HEK293T (cell line): ENCODE measurements at regions not wholly inside any gene's neighbourhood (a gene's known extent, or its start where the extent isn't known, plus 50 kb on each side); places are given as distances from the start of the nearest gene placed in this dataset.

ENCODE experiments used
- CTCF ChIA-PET: fragments of 350-600 bp; formaldehyde crosslinking; extraction: SDS; loops from one replicate; lab custom pipeline; 2021; ENCODE audit warnings: antibody characterized with exemption, inconsistent platforms; lab: Yijun Ruan, JAX
- POLR2A ChIA-PET: fragments of 350-600 bp; formaldehyde crosslinking; extraction: SDS; loops from one replicate; lab custom pipeline; 2020; ENCODE audit warnings: antibody characterized with exemption, inconsistent platforms; lab: Yijun Ruan, JAX
- DNase-seq: peaks from one replicate; pipeline ENCODE4 v3.0.0; 2012; ENCODE audit warnings: mixed read lengths; ENCODE audit errors: extremely low spot score
- ARNT ChIP-seq: fragments of 450-650 bp; IDR thresholded peaks from 2 replicates; pipeline ENCODE4 v1.6.1; 2017; ENCODE audit warnings: mild to moderate bottlenecking
- BHLHE40 ChIP-seq: fragments of 450-650 bp; IDR thresholded peaks from 2 replicates; pipeline ENCODE4 v1.6.1; 2016; ENCODE audit warnings: mild to moderate bottlenecking, moderate library complexity, borderline replicate concordance
- CTBP1 ChIP-seq: fragments of 450-650 bp; IDR thresholded peaks from 2 replicates; pipeline ENCODE4 v1.6.1; 2016; ENCODE audit warnings: borderline replicate concordance
- ELF4 ChIP-seq: fragments of 450-650 bp; IDR thresholded peaks from 2 replicates; pipeline ENCODE4 v1.6.1; 2017; ENCODE audit warnings: antibody characterized with exemption
- FOXA1 ChIP-seq: fragments of 450-650 bp; IDR thresholded peaks from 2 replicates; pipeline ENCODE4 v1.6.1; 2016; ENCODE audit warnings: mild to moderate bottlenecking
- FOXK2 ChIP-seq: fragments of 450-650 bp; IDR thresholded peaks from 2 replicates; pipeline ENCODE4 v1.6.1; 2016; ENCODE audit warnings: mild to moderate bottlenecking
- FOXM1 ChIP-seq: fragments of 450-650 bp; IDR thresholded peaks from 2 replicates; pipeline ENCODE4 v1.6.1; 2017; ENCODE audit warnings: mild to moderate bottlenecking, borderline replicate concordance
- HDGF ChIP-seq: fragments of 450-650 bp; IDR thresholded peaks from 2 replicates; pipeline ENCODE4 v1.6.1; 2017; ENCODE audit warnings: antibody characterized with exemption, borderline replicate concordance
- L3MBTL2 ChIP-seq: fragments of 450-650 bp; conservative IDR thresholded peaks from 2 replicates; pipeline ENCODE4 v1.6.1; 2016; ENCODE audit warnings: mild to moderate bottlenecking
- LEF1 ChIP-seq: fragments of 450-650 bp; IDR thresholded peaks from 2 replicates; pipeline ENCODE4 v1.6.1; 2017; ENCODE audit warnings: mild to moderate bottlenecking, borderline replicate concordance
- NFRKB ChIP-seq: fragments of 450-650 bp; IDR thresholded peaks from 2 replicates; pipeline ENCODE4 v1.6.1; 2016; ENCODE audit warnings: mild to moderate bottlenecking, moderate library complexity
- SP1 ChIP-seq: fragments of 450-650 bp; IDR thresholded peaks from 2 replicates; pipeline ENCODE4 v1.6.1; 2017
- SUZ12 ChIP-seq: fragments of 450-650 bp; IDR thresholded peaks from 2 replicates; pipeline ENCODE4 v1.6.1; 2016; ENCODE audit warnings: mild to moderate bottlenecking
- TARDBP ChIP-seq: fragments of 450-650 bp; IDR thresholded peaks from 2 replicates; pipeline ENCODE4 v1.6.1; 2016
- ZNF384 ChIP-seq: fragments of 450-650 bp; IDR thresholded peaks from 2 replicates; pipeline ENCODE4 v1.6.1; 2016
- TF ChIP-seq, protein P1 (sequence below): fragments of 450-650 bp; IDR thresholded peaks from 2 replicates; pipeline ENCODE4 v1.6.1; 2016

- TF ChIP-seq SUZ12 (no peak), FOXA1 (no peak), NFRKB (no peak), ZNF384 (no peak), CTBP1 (no peak), FOXM1 (no peak), L3MBTL2 (no peak), BHLHE40 (no peak)
- DNase-seq = no peak
- CTCF ChIA-PET = no interaction called here
- POLR2A ChIA-PET = no interaction called here
Measured at GRCh38 chr2:19247186-19247585, 111.2 kb downstream of the OSR1 start.

DNA sequence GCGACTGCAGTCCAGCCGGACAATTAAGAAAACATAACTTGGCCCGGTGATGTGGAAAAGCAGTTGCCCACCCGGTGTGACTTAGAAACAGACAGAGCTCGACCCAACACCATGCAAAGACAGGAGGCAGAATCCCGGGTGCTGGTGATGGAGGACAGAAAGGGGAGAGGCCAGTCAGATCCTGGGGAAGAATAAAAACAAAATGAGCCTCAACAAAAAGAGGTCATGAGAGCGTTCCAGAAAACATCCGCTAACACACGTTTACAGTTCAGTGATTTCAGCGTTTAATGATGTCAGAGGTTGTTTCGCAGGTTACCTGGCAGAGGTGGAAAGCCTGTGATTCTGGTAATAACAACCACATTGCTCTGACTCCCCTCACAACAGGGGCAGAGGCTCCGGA is 111.9 kb downstream of the OSR1 start:
- DNase-seq = no peak
- POLR2A ChIA-PET = no interaction called here
- no peak for TF ChIP-seq SUZ12
- no peak for TF ChIP-seq ZNF384
- CTCF ChIA-PET = no interaction called here

- no peak for DNase-seq
- POLR2A ChIA-PET = no interaction called here
- CTCF ChIA-PET = no interaction called here
- no peak for TF ChIP-seq FOXM1
- TF ChIP-seq ELF4 = no peak
- TF ChIP-seq SUZ12 = no peak
- no peak for TF ChIP-seq HDGF
- TF ChIP-seq ZNF384 = no peak
- no peak for TF ChIP-seq SP1
- TF ChIP-seq L3MBTL2 = no peak
- TF ChIP-seq TARDBP = no peak
- TF ChIP-seq LEF1 = no peak
- TF ChIP-seq CTBP1 = no peak
- TF ChIP-seq BHLHE40 = no peak
- no peak for TF ChIP-seq ARNT
- no peak for TF ChIP-seq FOXK2
- TF ChIP-seq FOXA1 = no peak
- TF ChIP-seq, protein P1, sequence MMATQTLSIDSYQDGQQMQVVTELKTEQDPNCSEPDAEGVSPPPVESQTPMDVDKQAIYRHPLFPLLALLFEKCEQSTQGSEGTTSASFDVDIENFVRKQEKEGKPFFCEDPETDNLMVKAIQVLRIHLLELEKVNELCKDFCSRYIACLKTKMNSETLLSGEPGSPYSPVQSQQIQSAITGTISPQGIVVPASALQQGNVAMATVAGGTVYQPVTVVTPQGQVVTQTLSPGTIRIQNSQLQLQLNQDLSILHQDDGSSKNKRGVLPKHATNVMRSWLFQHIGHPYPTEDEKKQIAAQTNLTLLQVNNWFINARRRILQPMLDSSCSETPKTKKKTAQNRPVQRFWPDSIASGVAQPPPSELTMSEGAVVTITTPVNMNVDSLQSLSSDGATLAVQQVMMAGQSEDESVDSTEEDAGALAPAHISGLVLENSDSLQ = no peak
- no peak for TF ChIP-seq NFRKB
Measured at GRCh38 chr2:19244460-19245363, 113.7 kb downstream of the OSR1 start.

GRCh38 chr2:19238440-19239060 is 119.9 kb downstream of the OSR1 start:
- CTCF ChIA-PET = no interaction called here
- POLR2A ChIA-PET = no interaction called here
- no peak for DNase-seq
- TF ChIP-seq, protein P1 = no peak
- TF ChIP-seq SUZ12 (no peak), FOXK2 (no peak), BHLHE40 (no peak), CTBP1 (no peak), L3MBTL2 (no peak), ARNT (no peak), NFRKB (no peak)

- no peak for TF ChIP-seq SUZ12
- ChIA-PET CTCF (no interaction called here), POLR2A (no interaction called here)
- no peak for DNase-seq
Measured at GRCh38 chr2:19235308-19235707, 123.1 kb downstream of the OSR1 start.

GRCh38 chr2:19232312-19232711 is 126.1 kb downstream of the OSR1 start:
- no peak for TF ChIP-seq ARNT
- no peak for TF ChIP-seq HDGF
- TF ChIP-seq FOXK2 = no peak
- no peak for TF ChIP-seq LEF1
- TF ChIP-seq, protein P1 = no peak
- no peak for TF ChIP-seq ELF4
- no peak for TF ChIP-seq SP1
- TF ChIP-seq TARDBP = no peak
- no peak for TF ChIP-seq FOXA1
- TF ChIP-seq NFRKB = no peak
- TF ChIP-seq FOXM1 = no peak
- no peak for TF ChIP-seq CTBP1
- TF ChIP-seq BHLHE40 = no peak
- no peak for TF ChIP-seq L3MBTL2
- TF ChIP-seq ZNF384 = no peak

More at GRCh38 chr2:19232312-19232711, 126.1 kb downstream of the OSR1 start:
- DNase-seq = no peak
- CTCF ChIA-PET = no interaction called here
- POLR2A ChIA-PET = no interaction called here
